GM12891 (cell line): ENCODE measurements at regions not wholly inside any gene's neighbourhood (a gene's known extent, or its start where the extent isn't known, plus 50 kb on each side); places are given as distances from the start of the nearest gene placed in this dataset.

Source experiments
- POLR2AphosphoS5 ChIP-seq: IDR thresholded peaks from 2 replicates; pipeline ENCODE4 v1.6.1; 2011; ENCODE audit warnings: low read depth, low read length, control low read depth
- SPI1 ChIP-seq: IDR thresholded peaks from 2 replicates; pipeline ENCODE4 v1.6.1; 2011; ENCODE audit warnings: low read depth, low read length, control low read depth

- TF ChIP-seq POLR2AphosphoS5 (no peak), SPI1 (no peak)
Measured at GRCh38 chr16:5854027-5854426, 756.4 kb upstream of the EEF2KMT start.
